HG02943 (cell line): ENCODE measurements at regions not wholly inside any gene's neighbourhood (a gene's known extent, or its start where the extent isn't known, plus 50 kb on each side); places are given as distances from the start of the nearest gene placed in this dataset.
A peak's percentile ranks its signal among the peaks of the same experiment; 100 is the strongest.

Source experiments
- ATAC-seq: cut with Tn5 transposase; IDR thresholded peaks from one replicate; pipeline ENCODE4 v1.9.1; 2021; ENCODE audit warnings: mild to moderate bottlenecking, low read depth, moderate library complexity; ENCODE audit not compliant: unreplicated experiment

DNA sequence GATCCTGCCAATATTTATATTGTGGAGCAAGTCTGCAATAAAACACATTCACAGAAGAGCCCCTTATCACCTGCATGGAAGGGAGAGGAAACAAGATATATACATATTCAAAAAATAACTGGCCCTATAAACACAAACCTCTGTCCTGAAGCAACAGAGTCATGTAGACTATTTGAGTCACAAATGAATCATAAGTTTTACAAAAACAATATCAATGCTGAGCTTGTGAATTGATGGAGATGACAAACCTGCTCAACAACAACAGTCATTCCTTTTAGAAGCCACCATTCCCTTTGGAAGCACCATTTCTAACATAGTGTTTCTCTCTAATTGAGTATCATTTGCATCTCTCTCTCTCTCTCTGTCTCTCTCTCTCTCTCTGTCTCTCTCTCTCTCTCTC is 313.9 kb downstream of the MID1IP1 start:
- no peak for ATAC-seq

DNA sequence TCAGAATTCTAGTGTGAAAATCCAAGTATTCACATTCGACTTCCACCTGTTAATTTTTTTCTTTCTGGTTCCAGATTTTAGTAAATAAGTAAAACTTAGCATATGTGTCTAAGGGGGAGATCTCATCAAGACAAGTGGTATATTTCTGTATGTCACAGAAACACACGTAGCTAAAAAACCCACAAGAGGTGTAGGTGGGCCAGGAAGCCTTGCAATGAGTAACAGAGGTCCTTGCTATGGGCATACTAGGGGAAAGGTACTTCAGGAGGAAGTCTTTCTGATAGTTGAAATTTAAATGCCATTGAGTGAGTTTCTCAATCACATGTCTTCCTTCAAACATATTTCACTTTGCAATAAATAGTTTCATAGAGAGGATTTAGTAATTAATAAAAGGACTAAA is 315.8 kb downstream of the MID1IP1 start:
- no peak for ATAC-seq

DNA sequence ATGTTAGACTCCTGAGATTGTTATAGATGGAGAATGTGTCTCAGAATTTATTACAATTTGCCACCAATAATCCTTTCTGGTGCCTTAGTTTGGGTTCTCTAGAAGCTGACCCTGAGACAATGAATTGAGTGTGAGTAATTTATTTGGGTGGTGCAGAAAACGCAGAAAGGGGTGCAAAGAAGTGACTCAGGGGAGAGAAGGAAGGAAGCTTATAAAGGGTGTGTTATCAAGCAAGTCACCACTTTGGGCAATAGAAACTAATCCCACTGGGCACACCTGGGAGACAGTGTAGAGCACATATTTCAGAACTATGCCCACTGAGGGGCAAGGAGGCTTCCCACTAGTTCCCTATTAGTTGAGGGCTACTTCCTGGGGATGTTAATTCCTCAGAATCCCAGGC is 320.6 kb downstream of the MID1IP1 start:
- ATAC-seq: no peak

DNA sequence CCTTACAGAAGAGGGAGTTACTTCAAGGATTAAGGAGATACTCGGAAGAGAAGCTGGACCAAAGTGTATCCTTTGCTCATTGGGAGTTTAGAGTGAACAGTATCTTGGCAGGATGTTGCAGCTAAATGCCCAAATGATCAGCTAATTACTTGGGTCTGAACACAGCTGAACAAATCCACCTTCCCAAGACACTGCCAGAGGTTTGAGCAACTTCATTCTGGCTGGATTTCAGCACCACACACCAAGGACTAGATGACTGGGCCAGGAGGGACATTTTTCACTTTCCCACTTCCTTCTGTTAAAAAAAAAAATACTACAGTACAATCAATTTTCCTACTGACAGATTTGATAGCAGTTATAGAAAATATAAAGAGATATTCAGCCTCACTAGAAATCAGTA is 324.6 kb downstream of the MID1IP1 start:
- ATAC-seq: no peak

DNA sequence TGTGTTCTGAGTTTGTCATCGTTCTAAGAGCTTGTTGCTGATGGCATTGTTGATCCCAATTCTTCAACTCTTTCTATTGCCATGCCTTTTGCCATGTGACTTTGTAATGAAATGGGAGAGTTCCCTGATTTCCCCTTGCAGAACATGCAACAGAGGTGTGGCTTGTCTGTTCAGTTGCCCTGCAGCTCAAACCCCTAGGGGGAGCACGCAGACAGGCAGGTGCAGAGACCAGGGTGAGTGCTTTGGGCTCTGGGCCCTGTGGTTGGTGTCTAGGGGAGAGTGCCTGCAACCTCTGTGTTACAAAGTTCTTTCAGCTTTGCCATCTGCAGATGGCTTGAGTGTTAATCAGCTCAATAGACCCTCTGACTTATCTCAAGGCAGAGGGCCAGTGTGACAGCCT is 332.7 kb downstream of the MID1IP1 start:
- no peak for ATAC-seq

DNA sequence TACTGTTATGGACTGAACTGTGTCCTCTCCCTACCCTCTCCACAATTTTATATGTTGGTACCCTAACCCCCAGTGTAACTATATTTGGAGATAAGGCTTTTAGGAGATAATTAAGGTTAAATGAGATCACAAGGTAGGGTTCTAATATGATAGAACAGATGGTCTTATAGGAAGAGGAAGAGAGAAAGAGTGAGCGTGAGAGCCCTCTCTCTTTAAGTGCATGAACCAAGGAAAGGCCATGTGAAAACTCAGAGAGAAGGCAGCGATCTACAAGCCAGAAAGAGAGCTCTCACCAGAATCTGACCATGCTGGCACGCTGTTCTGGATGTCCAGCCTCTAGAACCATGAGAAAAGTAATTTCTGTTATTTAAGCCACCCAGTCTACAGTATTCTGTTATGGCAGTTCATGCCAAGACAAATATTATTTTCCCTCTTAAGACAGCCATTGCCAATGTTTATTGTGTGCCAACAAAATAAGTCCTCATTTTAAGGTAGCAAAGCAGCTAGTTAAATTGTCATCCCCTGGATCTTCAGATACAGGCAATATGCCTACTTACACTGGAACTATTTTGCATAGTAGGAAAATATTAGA is 336.2 kb downstream of the MID1IP1 start:
- no peak for ATAC-seq

DNA sequence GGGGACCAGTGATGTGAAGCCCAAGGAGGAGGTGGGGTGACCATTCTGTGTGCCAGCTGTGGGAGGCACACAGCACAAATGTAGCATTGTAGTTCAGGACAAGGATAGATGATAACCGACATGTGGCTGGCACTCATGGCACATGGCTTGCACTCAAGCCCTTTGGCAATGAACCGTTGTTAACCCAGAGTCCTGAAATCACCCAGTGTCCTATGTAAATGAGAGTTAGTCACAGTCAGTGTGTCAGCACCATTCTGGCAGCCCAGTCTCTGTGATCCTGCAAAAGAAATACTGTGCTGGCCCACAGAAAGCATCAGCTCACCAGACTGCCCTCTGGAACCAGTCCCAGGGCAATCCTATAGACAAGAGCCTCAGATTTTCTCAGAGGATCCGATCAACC is 339.3 kb downstream of the MID1IP1 start:
- ATAC-seq: no peak

DNA sequence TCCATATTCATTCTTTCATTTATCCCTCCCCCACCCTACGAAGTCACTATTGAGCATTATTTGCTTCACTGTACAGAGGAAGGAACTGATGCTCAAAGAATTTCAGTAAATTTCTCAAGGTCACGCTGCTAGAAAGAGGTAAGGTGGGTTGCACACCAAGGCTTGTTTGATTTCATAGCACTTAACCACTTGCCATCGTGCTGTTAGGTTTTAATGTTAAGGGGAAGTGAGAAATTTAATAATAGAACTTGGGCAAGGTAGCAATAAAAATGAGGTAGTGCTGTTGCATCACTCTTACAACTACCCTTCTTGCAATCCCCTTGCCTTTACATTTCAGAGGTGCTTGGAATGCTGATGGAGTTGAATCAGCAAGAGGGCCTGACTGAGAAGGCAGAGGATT is 343.1 kb downstream of the MID1IP1 start:
- ATAC-seq: no peak

DNA sequence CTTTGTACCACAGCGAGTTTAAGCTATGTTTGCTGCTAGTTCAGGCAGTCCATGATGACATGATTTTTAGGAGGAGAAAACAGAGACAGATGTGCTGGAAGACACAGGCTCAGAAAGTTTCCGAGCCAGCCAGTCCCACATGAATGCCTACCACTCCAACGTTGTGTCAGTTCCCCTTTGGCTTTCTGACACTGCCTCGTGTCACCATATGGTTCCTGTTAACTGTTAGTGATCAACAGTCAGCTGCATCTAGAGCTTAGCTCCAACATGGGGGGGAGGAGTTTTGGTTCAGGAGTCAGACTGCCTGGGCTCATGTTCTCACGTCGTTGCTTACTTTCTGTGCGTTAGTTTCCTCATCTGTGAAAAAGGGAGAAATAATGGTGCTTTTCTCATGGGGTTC is 343.7 kb downstream of the MID1IP1 start:
- no peak for ATAC-seq

DNA sequence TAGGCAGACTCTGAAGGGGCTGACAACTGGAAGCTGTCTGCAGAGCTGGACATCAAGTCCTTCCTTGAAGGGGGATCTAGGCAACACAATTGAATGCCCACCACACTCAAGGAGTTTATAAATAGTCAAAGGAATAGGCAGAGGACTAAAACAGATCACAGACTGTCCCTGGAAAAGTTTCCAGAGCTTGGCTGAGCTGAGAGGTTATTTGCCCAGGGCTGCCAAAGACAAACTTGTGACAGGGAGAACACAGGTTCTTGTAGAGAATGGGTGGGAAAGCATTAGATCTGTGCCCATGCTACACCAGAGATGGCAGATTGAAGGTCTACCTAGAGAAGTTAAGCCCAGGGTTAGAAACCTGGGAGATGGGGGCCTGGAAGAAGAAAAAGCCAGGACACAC is 344.6 kb downstream of the MID1IP1 start:
- ATAC-seq: no peak

DNA sequence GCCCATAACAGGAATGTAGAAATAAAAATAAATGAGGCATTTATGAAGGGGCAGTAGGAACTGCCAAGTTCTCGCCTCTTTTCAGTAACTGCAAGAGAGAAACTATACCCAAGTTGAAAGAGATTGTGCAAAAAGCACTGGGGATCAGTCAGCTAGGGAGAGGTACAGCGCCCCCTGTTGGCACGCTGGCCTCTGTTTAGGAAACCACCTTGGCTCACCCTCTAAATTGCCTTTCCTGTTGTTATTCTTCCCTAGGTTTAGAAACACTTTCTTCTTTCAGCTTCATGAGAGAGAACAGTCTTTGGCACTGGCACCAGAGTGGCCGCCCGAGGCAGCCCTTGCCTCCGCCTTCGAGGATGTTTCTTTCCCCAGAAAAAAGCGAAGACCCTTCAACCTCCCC is 348.5 kb downstream of the MID1IP1 start:
- ATAC-seq: no peak

DNA sequence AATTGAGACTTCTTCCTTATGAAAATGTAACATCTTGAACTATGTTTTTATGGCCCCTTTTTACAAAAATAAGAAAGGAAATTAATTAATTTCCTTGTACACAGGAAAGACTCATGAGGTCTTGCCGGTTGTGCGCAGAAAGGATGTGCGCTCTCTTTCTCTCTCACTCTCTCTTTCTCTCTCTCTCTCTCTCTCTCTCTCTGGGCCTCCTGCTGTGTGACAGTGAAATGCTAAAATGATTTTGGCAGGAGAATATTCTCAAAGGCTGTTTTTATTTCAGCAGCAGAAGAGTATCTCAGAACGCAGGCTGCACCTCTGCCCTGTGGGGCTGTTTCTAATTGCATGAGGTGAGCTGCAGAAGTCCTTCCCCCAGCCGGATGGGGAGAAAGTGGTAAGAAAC is 349.0 kb downstream of the MID1IP1 start:
- ATAC-seq: no peak

DNA sequence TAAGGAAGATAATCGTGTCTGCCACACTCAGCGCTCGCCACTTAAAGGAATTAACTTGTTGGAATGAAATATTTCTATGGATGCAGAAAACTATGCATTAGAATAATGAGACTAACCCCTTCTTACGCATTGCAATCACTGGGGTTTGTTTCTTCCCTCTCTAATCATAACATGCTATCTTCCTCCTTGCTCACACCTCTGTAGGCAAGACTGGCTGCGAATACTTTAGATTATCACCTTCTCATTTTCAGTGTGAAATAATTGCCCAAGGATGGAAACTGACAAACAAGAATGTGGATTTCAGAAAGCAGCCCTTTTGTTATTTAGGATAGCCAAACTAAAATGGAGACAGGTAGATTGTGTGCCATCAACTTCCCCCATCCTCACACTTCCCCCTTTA is 349.4 kb downstream of the MID1IP1 start:
- no peak for ATAC-seq

DNA sequence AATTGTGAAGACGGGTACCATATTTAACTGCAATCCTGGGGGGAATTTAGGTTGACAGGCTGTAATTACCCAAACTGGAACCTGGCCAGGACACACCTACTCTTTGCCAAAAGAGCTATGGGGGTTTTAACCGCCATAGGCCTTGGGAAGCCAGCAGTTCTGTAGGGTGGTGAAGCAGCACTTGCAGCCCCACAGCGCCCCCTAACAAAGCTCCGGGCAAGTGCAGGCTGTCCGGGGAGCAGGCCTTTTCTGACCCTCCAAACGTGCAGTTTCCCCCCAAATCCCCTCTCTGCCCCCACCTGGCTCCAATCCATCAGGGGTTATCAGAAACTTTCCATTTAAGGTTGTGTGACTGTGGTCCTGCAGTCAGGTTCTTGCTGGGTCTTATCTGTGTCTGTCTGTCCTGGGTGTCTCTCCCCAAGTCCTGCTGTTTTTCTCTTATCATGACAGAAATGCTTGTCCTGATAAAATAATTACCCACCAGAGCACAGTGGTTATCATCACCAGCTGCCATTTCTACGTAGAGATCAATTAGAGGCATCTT is 350.9 kb downstream of the MID1IP1 start:
- no peak for ATAC-seq

DNA sequence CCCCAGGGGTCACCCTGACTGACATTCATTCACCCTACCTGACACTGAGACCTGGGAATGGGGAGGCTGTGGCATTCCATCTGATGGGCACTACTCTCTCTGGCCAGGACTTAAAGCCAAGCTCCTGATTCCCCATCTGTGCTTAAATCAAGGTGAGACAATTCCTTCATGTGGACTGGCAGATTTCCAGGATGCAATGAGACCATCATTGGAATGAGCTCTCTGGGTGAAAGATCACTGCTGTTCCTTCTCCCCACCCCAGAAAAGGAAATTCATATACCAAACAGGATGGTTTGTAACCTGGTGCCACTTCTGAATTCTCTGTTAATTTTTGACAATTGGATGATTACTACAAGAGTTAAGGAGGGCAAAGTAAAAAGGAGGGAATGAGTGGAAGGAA is 354.8 kb downstream of the MID1IP1 start:
- ATAC-seq: no peak

DNA sequence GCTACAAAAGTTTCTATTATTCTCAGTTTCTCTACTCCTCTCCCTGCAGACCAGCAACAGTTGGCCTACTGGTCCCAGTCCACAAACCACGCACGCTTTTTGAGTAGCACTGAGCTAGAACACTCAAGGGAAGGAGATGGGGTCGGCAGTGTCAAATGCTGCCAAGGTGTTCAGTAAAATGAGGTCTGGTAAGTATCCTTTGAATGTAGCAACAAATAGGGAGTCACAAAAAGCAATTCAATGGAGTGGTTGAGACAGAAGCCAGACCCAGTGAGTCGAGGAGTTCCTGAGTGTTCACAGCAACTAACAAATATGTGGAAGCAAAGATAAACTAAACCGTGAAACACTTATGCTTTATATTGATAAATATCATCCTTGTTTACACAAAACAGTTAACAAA is 355.7 kb downstream of the MID1IP1 start:
- ATAC-seq: no peak

DNA sequence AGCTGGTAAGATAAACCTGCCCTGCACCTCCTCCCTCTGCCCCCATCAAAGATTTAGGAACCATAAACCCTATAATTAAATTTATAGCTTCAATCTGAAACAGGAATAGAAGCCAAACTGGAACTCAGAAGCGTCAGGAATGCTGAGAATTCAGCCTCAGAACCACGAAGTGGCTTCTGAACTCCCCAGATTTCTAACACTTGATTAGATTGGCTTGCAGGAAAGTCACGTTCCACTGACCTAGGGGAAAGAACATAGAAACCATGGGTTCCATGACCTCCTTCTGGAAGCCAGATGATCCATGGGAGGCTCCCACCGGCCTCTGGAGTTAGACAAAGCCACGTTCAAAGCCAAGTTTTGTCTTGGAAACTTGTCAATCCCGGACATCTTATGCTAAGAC is 356.5 kb downstream of the MID1IP1 start:
- no peak for ATAC-seq

DNA sequence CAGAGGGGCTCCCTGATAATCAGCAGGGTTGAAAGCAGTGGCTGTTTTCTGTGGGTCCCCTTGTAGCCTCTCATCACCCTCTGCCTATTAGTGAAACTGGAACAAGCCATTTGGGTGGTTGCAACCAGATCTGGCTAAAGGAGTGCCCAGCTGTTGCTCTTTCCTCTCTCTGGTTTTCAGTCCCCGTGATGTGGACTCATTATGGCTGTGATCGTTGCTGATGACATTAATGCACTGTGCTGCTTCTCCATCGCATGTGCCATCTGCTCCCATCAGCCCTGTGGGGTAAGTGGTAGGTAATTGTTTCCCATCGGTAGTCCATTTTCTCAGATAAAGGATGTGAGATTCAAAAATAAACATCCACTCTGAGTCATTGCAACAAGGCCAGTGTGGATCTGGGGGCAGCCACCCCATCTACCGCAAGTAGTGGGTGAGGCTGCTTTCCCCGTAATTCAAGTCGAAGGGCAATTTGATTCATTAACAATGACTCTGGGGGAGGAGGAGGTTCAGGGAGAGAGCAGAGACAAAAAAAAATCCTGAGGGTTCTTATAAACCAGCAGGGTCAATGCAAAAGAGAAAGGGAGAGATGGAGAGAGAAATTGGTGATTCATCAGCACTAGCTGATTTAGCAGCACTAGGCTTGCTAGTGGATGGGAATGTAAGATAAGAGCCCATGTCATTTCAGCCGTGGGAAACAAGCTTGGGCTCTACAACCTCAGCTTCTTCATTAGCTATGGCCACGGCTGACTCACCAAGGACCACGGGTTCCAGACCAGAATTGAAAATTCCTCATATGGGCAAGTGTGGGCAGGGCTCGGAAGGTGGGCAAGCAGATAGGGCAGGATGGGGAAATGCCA is 357.8 kb downstream of the MID1IP1 start:
- ATAC-seq: peak; percentile 54

DNA sequence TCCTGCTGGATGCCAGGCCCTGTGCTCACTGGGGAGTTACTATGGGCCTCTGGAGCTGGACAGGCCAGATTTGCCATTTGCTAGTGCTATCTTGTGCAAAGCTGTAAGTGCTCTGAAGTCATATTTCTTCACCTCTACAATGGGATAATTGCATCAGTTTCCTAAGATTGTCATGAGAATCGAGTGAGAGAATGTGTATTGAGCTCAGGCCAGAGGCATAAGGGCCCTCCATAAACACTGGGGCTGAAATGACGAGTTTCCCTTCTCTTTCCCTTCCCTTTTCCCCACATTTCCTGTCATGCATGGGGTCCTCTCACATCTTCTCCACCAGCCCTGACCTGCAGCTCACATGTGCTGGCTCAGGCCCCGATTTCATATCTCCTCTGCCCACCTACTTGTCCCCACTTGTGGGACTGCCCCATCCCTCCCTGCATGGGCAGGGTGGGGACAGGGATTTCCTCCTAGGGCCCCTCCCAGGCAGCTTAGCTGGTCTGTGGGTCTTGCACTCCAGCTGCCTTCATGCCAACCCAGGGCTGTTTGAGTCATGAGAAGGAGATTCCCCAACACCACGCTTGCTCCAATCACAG is 358.8 kb downstream of the MID1IP1 start:
- ATAC-seq: no peak

DNA sequence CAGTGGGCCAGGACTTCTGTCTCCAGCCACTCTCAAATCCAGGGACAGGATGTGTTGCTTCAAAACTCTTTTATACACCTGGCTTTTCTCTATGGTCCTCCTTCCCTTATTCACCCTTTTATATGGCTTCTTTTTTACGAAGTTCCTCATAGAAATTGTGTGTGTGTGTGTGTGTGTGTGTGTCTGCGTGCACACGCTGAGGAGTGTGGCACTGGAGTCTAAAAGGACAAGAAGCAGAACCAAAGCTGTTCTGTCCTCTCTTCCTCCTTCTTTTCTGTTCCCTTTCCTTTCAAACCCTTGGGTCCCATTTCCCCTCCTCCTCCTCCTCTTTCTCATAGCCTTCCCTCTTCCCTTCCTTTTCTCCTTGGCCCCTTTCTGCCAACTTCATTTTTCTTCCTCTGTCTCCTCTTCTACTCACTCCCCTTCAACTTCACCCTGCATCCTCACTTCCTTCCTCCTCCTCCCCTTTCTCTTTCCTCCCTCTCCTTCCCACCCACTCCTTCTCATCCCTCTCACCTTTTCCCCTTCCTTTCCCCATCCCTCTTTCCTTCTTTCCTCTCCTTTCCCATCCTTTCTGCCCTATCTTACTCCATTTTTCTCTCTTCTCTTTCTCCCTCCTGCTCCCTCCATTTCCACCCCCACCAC is 360.5 kb downstream of the MID1IP1 start:
- ATAC-seq: no peak

DNA sequence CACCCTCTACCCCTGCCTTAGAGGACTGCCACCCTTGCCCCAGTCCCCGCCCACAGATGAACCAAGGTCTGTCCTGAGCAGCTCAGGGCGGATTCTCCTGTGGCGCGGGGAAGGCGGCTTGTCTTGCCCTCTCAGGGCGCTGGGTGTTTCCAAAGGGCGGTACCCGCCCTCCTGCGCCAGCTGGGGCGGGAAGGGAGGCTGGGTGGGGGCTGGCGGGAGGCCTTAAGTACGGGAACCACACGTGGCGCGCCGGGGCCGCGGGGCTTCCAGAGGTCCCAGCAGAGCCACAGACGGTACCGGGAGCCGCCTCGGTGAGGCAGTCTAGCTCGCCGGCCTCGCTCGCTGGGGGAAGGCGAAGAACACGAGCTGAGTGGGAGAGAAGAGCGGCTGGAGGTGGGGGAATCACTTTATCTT is 361.1 kb downstream of the MID1IP1 start:
- ATAC-seq: no peak
